ENCODE measurements at regions not wholly inside any gene's neighbourhood (a gene's known extent, or its start where the extent isn't known, plus 50 kb on each side); places are given as distances from the start of the nearest gene placed in this dataset.

DNA sequence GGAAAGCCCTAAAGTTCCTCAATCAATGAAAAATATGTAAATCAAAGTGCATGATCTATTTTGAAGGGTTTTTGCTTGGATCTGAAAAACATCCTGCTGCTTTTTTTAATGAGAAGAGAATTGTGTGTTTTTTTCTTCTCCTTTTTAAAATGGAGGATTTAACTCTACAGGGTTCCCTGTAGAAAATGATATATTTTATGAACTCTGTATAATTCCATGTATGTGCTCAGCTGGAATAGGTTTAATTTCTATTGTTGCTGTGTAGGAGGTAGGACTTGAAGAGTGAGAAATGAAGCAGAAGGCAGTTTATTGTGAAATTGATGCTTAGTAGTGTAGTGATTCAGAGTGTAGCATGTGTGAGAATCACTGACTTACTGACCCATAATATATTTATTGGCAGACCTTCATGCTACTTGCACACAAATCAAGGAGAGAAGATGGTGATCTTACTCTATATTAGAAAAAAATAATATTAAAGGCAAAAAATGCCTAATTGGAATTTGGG lies 286.8 kb upstream of the FSTL5 start:
- no peak for DNase-seq (ENCODE audit: insufficient read length, low spot score, missing footprints)
- H3K4me3 ChIP-seq (ENCODE audit: insufficient read depth, low read length): no peak overlapping the region
- H2AFZ ChIP-seq (ENCODE audit: low read length): no peak overlapping the region
- no peaks in the 10 kb centered on the region for H3K27me3 ChIP-seq (ENCODE audit: insufficient read depth, low read length)
- no peaks in the 10 kb centered on the region for H4K20me1 ChIP-seq (ENCODE audit: insufficient read depth, low read length)
- H3K4me2 ChIP-seq (ENCODE audit: insufficient read depth, low read length): no peak overlapping the region
- TF ChIP-seq, protein P1, sequence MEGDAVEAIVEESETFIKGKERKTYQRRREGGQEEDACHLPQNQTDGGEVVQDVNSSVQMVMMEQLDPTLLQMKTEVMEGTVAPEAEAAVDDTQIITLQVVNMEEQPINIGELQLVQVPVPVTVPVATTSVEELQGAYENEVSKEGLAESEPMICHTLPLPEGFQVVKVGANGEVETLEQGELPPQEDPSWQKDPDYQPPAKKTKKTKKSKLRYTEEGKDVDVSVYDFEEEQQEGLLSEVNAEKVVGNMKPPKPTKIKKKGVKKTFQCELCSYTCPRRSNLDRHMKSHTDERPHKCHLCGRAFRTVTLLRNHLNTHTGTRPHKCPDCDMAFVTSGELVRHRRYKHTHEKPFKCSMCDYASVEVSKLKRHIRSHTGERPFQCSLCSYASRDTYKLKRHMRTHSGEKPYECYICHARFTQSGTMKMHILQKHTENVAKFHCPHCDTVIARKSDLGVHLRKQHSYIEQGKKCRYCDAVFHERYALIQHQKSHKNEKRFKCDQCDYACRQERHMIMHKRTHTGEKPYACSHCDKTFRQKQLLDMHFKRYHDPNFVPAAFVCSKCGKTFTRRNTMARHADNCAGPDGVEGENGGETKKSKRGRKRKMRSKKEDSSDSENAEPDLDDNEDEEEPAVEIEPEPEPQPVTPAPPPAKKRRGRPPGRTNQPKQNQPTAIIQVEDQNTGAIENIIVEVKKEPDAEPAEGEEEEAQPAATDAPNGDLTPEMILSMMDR (IDR thresholded peaks at IDR 0.05; ENCODE audit: extremely low read depth, low read depth, low read length): no peak
- H3K9me3 ChIP-seq (ENCODE audit: low read depth, low read length): no peaks in the 10 kb centered on the region
- no peaks in the 10 kb centered on the region for H3K36me3 ChIP-seq (ENCODE audit: insufficient read depth, low read length)
- no peaks in the 10 kb centered on the region for H3K4me1 ChIP-seq (ENCODE audit: insufficient read depth, low read length)
- no peak overlapping the region for H3K27ac ChIP-seq (ENCODE audit: low read depth, low read length)
- no peaks in the 10 kb centered on the region for H3K79me2 ChIP-seq (ENCODE audit: insufficient read depth, low read length)

DNA sequence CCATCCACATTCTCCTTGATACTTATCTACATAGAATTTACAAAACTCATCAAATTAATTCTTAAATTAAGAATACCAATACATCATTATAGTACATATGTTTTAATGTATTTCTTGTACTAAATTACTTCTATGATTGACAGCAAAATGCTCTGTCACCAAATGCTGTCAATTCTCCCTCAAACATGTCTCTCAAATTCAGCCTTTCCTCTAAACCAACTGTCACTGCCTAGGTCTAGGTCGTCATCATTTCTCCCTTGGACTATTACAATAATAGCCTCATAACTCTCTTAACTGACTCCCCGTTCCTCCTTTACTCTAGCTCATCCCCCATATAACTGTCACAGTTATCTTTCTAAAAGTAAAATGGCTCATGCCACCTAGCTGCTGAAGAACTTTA lies 279.7 kb upstream of the FSTL5 start:
- no peak overlapping the region for H3K4me2 ChIP-seq (ENCODE audit: insufficient read depth, low read length)
- H3K4me3 ChIP-seq (ENCODE audit: insufficient read depth, low read length): no peak overlapping the region
- no peaks in the 10 kb centered on the region for H4K20me1 ChIP-seq (ENCODE audit: insufficient read depth, low read length)
- H3K27ac ChIP-seq (ENCODE audit: low read depth, low read length): no peak overlapping the region
- no peaks in the 10 kb centered on the region for H3K27me3 ChIP-seq (ENCODE audit: insufficient read depth, low read length)
- DNase-seq (ENCODE audit: insufficient read length, low spot score, missing footprints): no peak
- TF ChIP-seq, protein P1 (IDR thresholded peaks at IDR 0.05; ENCODE audit: extremely low read depth, low read depth, low read length): no peak
- no peaks in the 10 kb centered on the region for H3K9me3 ChIP-seq (ENCODE audit: low read depth, low read length)
- H2AFZ ChIP-seq (ENCODE audit: low read length): no peak overlapping the region
- no peaks in the 10 kb centered on the region for H3K4me1 ChIP-seq (ENCODE audit: insufficient read depth, low read length)
- H3K79me2 ChIP-seq (ENCODE audit: insufficient read depth, low read length): no peaks in the 10 kb centered on the region
- no peaks in the 10 kb centered on the region for H3K36me3 ChIP-seq (ENCODE audit: insufficient read depth, low read length)

DNA sequence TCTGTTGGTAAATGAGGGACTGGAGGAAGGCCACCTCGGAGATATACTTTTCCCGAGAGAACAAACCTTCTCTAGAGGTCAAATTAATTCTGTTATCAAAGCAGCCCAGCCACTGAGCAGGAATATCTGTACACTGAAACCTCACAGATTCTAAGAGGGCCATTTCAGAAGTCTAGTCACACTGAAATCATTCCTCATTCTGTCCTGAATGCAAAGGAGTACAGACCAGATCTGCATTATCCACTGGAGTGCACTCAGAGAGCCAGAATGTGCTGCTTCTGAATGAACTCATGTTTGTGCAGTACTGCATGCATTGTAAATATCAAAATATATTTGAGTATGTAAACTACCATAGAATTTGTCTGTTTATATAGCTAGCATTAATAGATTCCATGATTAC lies 278.3 kb upstream of the FSTL5 start:
- no peak overlapping the region for H3K4me2 ChIP-seq (ENCODE audit: insufficient read depth, low read length)
- H3K79me2 ChIP-seq (ENCODE audit: insufficient read depth, low read length): no peaks in the 10 kb centered on the region
- no peak overlapping the region for H2AFZ ChIP-seq (ENCODE audit: low read length)
- H4K20me1 ChIP-seq (ENCODE audit: insufficient read depth, low read length): no peaks in the 10 kb centered on the region
- H3K27me3 ChIP-seq (ENCODE audit: insufficient read depth, low read length): no peaks in the 10 kb centered on the region
- H3K4me1 ChIP-seq (ENCODE audit: insufficient read depth, low read length): no peaks in the 10 kb centered on the region
- TF ChIP-seq, protein P1 (IDR thresholded peaks at IDR 0.05; ENCODE audit: extremely low read depth, low read depth, low read length): no peak
- DNase-seq (ENCODE audit: insufficient read length, low spot score, missing footprints): no peak
- no peak overlapping the region for H3K27ac ChIP-seq (ENCODE audit: low read depth, low read length)
- H3K4me3 ChIP-seq (ENCODE audit: insufficient read depth, low read length): no peak overlapping the region
- H3K36me3 ChIP-seq (ENCODE audit: insufficient read depth, low read length): no peaks in the 10 kb centered on the region
- H3K9me3 ChIP-seq (ENCODE audit: low read depth, low read length): no peaks in the 10 kb centered on the region

DNA sequence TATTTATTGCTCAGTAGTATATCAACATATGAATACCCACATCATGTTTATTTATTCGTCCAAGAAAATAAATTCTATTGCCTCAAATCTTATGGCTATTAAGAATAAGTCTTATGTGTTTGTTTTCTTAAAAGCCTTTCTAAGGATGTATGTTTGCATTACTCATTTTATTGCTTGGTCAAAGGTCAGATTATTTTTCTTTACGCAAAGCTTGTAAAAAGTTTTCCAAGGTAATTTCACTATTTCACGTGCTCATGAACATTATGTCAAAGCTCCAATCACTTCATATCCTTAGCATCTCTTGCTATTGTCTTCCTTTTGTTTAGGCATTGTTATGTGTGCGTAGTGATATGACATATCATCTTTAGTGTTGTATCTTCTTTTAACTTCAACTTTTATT lies 258.5 kb upstream of the FSTL5 start:
- Histone ChIP-seq H2AFZ (ENCODE audit: low read length) (no peak overlapping the region), H3K9me3 (ENCODE audit: low read depth, low read length) (no peaks in the 10 kb centered on the region), H3K4me1 (ENCODE audit: insufficient read depth, low read length) (no peaks in the 10 kb centered on the region), H4K20me1 (ENCODE audit: insufficient read depth, low read length) (no peaks in the 10 kb centered on the region), H3K4me3 (ENCODE audit: insufficient read depth, low read length) (no peak overlapping the region), H3K27me3 (ENCODE audit: insufficient read depth, low read length) (no peaks in the 10 kb centered on the region), H3K27ac (ENCODE audit: low read depth, low read length) (no peak overlapping the region), H3K4me2 (ENCODE audit: insufficient read depth, low read length) (no peak overlapping the region), H3K79me2 (ENCODE audit: insufficient read depth, low read length) (no peaks in the 10 kb centered on the region), H3K36me3 (ENCODE audit: insufficient read depth, low read length) (no peaks in the 10 kb centered on the region)
- TF ChIP-seq, protein P1 (IDR thresholded peaks at IDR 0.05; ENCODE audit: extremely low read depth, low read depth, low read length): no peak
- DNase-seq (ENCODE audit: insufficient read length, low spot score, missing footprints): no peak
